HUES64 (cell line): ENCODE measurements at regions not wholly inside any gene's neighbourhood (a gene's known extent, or its start where the extent isn't known, plus 50 kb on each side); places are given as distances from the start of the nearest gene placed in this dataset.

Experiments used
- H3K27ac ChIP-seq: 2 replicates; pipeline ENCODE4 v1.7.0; 2013; ENCODE audit warnings: low read depth, low read length, inconsistent platforms
- H3K27me3 ChIP-seq: 2 replicates; pipeline ENCODE4 v1.6.1; 2013; ENCODE audit warnings: mild to moderate bottlenecking, low read length; ENCODE audit not compliant: insufficient read depth
- H3K36me3 ChIP-seq: 2 replicates; pipeline ENCODE4 v1.6.1; 2013; ENCODE audit warnings: mild to moderate bottlenecking, low read length; ENCODE audit not compliant: insufficient read depth
- H3K4me1 ChIP-seq: 2 replicates; pipeline ENCODE4 v1.6.1; 2013; ENCODE audit warnings: mild to moderate bottlenecking, low read length, moderate library complexity; ENCODE audit not compliant: insufficient read depth
- H3K4me3 ChIP-seq: 2 replicates; pipeline ENCODE4 v1.5.1; 2013; ENCODE audit warnings: mild to moderate bottlenecking, low read length, moderate library complexity
- H3K9ac ChIP-seq: 2 replicates; pipeline ENCODE4 v1.6.1; 2013; ENCODE audit warnings: mild to moderate bottlenecking, low read depth, low read length
- H3K9me3 ChIP-seq: 2 replicates; pipeline ENCODE4 v1.6.1; 2013; ENCODE audit warnings: low read depth, low read length; ENCODE audit not compliant: insufficient read depth
- WGBS: fragments of 150-250, 120-280 bp; methylation state at CpG from one replicate; pipeline ENCODE4 v1.1.7; 2013; ENCODE audit warnings: missing lambda C conversion rate; 5-methylcytosine and 5-hydroxymethylcytosine counted together

DNA sequence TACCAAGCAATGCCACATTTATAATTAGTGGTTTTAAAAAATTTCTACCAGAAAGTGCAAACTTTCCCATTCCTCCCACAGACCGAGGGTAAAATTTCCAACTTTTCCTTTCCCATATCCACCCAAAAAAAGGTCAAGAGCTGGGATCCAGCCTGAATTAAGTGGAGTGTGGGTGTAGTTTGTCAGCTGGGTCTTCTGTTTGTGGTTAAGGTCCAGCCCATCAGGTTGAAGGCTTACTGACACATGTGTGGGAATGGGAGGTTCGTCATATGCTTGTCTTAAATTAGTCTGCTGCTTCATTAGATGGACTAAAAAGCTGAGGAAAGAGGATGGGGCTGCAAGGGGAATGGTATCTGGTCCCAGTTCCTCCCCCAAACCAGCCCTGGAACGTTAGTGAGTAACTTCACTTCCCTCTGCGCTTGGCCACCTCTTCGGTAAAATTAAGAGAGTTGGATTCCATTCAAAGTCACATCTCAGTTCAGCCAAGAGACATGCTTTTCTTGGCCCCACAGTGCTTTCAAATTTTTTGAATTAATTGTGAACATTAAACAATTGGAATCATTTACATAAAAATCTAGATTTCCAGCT, 59.0 kb upstream of the PLCL2 start:
- Histone ChIP-seq H3K27me3 (no peaks in the 10 kb centered on the region), H3K9ac (no peak overlapping the region), H3K27ac (no peak overlapping the region), H3K4me3 (no peak overlapping the region), H3K4me1 (no peaks in the 10 kb centered on the region), H3K9me3 (no peaks in the 10 kb centered on the region), H3K36me3 (no peaks in the 10 kb centered on the region)
- 95% methylated on average over 5 of the region's 5 CpGs for WGBS

DNA sequence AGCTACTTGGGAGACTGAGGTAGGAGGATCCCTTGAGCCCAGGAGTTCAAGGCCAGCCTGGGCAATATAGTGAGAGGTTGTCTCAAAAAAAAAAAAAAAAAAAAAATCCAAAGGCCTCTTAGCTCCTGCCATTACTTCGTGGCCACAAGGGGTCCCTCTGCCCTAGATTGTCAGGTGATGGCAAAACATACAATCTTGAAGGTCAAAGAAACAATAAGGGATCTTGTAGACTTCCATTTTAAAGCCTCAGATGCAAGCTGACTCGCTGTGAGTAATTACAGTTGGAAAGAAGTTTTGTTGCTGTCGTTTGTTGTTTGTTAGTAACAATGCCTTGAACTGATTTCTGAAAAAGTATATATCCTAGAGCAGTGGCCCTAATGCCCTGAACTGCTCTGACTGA, 55.9 kb upstream of the PLCL2 start:
- Histone ChIP-seq H3K9me3 (no peaks in the 10 kb centered on the region), H3K36me3 (no peaks in the 10 kb centered on the region), H3K9ac (no peak overlapping the region), H3K27me3 (no peaks in the 10 kb centered on the region), H3K4me1 (no peaks in the 10 kb centered on the region), H3K4me3 (no peak overlapping the region), H3K27ac (no peak overlapping the region)
- 39% methylated on average over 3 of the region's 3 CpGs for WGBS

DNA sequence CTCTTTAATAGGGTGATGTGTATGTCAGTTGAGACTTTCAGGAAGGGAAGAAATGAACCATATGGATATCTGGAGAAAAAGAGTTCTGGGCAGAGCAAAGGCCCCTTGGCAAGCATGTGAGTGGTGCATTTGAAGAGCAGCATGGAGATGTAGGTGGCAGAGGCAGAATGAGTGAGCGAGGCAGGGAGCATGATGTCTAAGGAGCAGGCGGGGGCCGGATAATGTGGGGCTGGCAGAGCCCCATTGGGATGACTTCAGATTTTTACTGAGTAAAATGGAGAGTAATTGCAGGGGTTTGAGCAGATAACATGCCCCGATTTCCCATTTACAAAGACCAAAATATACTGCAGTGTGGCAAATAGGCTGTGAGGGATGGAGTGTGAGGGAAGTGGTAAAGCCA, 52.9 kb upstream of the PLCL2 start:
- Histone ChIP-seq H3K9me3 (no peaks in the 10 kb centered on the region), H3K27ac (no peak overlapping the region), H3K9ac (no peak overlapping the region), H3K36me3 (no peaks in the 10 kb centered on the region), H3K4me1 (no peaks in the 10 kb centered on the region), H3K27me3 (no peaks in the 10 kb centered on the region), H3K4me3 (no peak overlapping the region)
- WGBS: 91% methylated on average over 4 of the region's 4 CpGs

DNA sequence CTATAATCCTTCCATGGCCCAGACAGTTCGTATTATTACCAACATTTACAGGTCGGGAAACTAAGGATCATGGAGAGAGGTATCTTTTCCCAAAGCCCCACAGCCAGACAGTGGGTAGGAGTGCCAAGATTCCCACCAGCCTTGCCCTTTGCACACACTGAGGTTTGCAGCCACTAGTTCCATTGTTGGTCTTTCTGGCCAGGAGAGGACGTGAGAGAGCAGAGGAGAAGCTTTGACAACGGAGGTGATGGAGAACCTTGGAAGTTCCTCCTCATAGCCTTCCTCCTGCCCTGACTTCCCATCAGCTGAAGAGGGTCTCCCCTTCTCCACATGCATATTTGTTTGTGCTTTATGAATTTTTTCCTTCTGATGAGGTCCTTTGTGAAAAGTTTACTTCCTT, 50.5 kb upstream of the PLCL2 start:
- H3K27me3 ChIP-seq: no peaks in the 10 kb centered on the region

DNA sequence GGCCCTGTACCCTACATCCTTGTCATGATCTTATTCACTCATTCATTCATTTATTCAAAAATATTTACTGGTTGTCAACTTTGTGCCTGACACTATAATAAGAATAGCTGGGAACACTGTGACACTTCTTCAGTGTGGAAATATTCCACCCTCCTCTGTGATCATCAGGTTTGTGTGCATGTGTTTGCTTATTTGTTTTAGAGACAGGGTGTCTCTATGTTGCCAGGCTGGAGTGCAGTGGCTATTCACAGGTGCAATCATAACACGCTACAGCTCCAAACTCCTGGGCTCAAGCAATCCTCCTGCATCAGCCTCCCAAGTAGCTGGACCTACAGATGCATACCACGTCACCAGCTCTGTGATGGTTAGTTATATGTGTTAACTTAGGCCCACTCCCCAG, 50.0 kb upstream of the PLCL2 start:
- Histone ChIP-seq H3K9me3 (no peaks in the 10 kb centered on the region), H3K9ac (no peak overlapping the region)
- 100% methylated on average over 1 of the region's 2 CpGs for WGBS

More for the DNA sequence above, 50.5 kb upstream of the PLCL2 start:
- peaks cover 9% of the 10 kb centered on the region for H3K4me1 ChIP-seq
- H3K4me3 ChIP-seq: no peak overlapping the region
- WGBS: 94% methylated on average over 4 of the region's 4 CpGs
- no peak overlapping the region for H3K27ac ChIP-seq
- no peak overlapping the region for H3K9ac ChIP-seq
- no peaks in the 10 kb centered on the region for H3K9me3 ChIP-seq
- no peaks in the 10 kb centered on the region for H3K36me3 ChIP-seq

More for the DNA sequence above, 50.0 kb upstream of the PLCL2 start:
- H3K27ac ChIP-seq: no peak overlapping the region
- peaks cover 9% of the 10 kb centered on the region for H3K4me1 ChIP-seq
- H3K36me3 ChIP-seq: no peaks in the 10 kb centered on the region
- H3K4me3 ChIP-seq: no peak overlapping the region
- H3K27me3 ChIP-seq: no peaks in the 10 kb centered on the region
